MM.1S (cell line): ENCODE measurements at regions not wholly inside any gene's neighbourhood (a gene's known extent, or its start where the extent isn't known, plus 50 kb on each side); places are given as distances from the start of the nearest gene placed in this dataset.
"Not testable (repeated sequence)": the region's sequence is repeated elsewhere in the genome, so short reads cannot be mapped to it uniquely, and the experiment has no call there.

Source experiments
- CTCF ChIP-seq: fragments of 300-600 bp; sonication (generic); IDR thresholded peaks from 2 replicates; pipeline ENCODE4 v1.5.1; 2016; ENCODE audit warnings: antibody characterized with exemption, low read length, mixed read lengths
- EZH2 ChIP-seq: fragments of 300-600 bp; sonication (generic); optimal IDR thresholded peaks from 2 replicates; pipeline ENCODE3; 2017; ENCODE audit warnings: low read depth, mild to moderate bottlenecking, antibody characterized with exemption, low read length, mixed read lengths

- not testable (repeated sequence) for TF ChIP-seq CTCF, EZH2
Measured at GRCh38 chr5:43818394-43818793, 215.4 kb downstream of the NNT start.
